Kidney epithelial cell (primary cell): ENCODE measurements at regions not wholly inside any gene's neighbourhood (a gene's known extent, or its start where the extent isn't known, plus 50 kb on each side); places are given as distances from the start of the nearest gene placed in this dataset.

Experiments used
- DNase-seq: peaks from one replicate; pipeline ENCODE4 v3.0.0-alpha.2; 2010; ENCODE audit warnings: low read depth
- H3K27me3 ChIP-seq: 2 replicates; pipeline ENCODE4 v1.6.0; 2011; ENCODE audit warnings: low read length; ENCODE audit not compliant: control insufficient read depth, insufficient read depth
- H3K36me3 ChIP-seq: 2 replicates; pipeline ENCODE4 v1.5.1; 2011; ENCODE audit warnings: low read length; ENCODE audit not compliant: control insufficient read depth, insufficient read depth
- H3K4me3 ChIP-seq: 2 replicates; pipeline ENCODE4 v1.5.1; 2011; ENCODE audit warnings: low read depth, mild to moderate bottlenecking, control low read depth, low read length
- TF ChIP-seq, protein P1 (sequence below): IDR thresholded peaks from 2 replicates; pipeline ENCODE4 v1.5.1; 2011; ENCODE audit warnings: mild to moderate bottlenecking, moderate library complexity, low read length, control low read depth, inconsistent platforms; ENCODE audit not compliant: insufficient read depth, poor library complexity, severe bottlenecking

DNA sequence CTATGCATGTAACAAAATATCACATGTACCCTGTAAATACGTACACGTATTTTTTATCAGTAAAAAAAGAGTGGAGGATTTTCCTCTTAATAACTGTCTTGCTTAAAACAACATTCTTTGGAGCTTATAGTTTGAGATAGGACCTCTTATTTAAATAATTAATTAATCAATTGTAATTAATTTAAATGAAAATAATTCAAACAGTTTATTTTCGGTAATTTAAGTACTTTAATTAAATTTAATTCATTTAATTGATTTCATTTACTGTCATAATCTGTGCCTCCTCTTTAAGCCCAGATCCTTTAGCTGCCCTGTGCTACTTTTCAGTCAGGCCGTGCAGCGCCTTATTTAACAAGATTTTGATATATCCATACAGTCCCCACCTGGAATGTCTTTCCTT lies 427.0 kb downstream of the HLX start:
- no peaks in the 10 kb centered on the region for H3K27me3 ChIP-seq
- no peaks in the 10 kb centered on the region for H3K36me3 ChIP-seq
- DNase-seq = no peak
- TF ChIP-seq, protein P1, sequence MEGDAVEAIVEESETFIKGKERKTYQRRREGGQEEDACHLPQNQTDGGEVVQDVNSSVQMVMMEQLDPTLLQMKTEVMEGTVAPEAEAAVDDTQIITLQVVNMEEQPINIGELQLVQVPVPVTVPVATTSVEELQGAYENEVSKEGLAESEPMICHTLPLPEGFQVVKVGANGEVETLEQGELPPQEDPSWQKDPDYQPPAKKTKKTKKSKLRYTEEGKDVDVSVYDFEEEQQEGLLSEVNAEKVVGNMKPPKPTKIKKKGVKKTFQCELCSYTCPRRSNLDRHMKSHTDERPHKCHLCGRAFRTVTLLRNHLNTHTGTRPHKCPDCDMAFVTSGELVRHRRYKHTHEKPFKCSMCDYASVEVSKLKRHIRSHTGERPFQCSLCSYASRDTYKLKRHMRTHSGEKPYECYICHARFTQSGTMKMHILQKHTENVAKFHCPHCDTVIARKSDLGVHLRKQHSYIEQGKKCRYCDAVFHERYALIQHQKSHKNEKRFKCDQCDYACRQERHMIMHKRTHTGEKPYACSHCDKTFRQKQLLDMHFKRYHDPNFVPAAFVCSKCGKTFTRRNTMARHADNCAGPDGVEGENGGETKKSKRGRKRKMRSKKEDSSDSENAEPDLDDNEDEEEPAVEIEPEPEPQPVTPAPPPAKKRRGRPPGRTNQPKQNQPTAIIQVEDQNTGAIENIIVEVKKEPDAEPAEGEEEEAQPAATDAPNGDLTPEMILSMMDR = no peak
- H3K4me3 ChIP-seq = no peak overlapping the region

DNA sequence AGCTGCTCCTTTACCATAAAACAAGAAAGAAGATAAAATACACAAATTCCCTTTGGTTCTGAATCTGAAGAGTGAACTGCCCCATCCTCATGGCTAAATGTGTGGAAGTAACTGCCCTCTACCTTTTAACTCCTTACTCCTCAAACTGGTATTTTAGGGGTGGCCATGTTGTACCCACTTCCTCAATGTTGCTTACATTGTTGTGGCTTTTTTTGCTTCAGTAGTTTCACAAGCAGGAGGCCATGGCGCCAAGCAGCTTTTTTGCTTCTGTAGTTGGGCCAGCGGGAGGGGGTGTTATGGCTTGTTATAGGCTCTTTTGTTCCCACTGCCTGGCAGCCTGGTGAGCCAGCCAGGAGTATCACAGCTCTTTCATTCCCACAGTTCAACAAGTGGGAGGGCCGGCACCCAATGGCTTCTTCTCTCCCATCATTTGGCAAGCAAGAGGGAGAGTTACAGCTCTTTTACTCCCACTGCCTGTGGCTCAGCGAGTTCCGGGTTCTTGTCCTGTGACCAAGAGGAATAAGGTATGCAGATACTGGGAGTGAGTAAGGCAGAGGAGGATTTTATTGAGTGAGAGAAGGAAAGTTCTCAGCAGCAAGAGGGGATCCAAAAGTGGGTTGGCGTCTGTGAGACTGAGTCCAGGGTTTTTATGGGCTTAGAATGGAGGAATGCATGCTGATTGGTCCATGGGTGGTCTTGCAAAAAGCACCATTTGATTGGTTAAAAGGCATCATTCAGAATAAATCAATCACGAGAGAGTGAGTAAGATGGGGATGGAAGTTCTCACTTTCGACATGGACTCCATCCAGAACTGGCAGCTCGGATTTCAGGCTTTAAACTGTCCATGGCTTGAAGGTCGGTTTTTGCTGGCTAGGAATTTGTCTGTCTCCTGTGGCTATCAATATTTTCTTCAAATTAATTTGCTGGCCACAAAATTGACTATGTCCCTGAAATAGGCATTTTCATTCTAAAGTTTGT lies 429.6 kb downstream of the HLX start:
- Histone ChIP-seq H3K36me3 (no peaks in the 10 kb centered on the region), H3K27me3 (no peaks in the 10 kb centered on the region), H3K4me3 (no peak overlapping the region)
- DNase-seq = no peak
- TF ChIP-seq, protein P1 = no peak

DNA sequence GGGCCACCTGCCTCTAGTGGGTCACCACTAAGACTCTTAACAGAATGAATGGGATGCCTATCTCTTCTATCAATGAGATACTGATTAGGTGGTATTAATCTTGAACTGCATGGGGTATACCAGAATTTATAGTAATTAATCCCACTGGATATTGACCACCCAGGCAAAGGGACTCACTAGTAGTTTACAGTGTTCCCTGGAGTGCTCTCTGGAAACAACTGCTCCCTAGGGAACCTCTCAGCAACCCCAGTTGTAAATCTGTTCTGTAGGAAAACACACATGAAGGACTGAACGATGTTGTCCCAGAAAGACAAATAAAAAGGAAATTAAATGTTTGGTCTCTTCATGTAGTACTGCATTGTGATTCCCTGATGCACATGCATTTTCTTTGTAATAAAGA lies 430.5 kb downstream of the HLX start:
- H3K36me3 ChIP-seq = no peaks in the 10 kb centered on the region
- TF ChIP-seq, protein P1 = no peak
- no peaks in the 10 kb centered on the region for H3K27me3 ChIP-seq
- no peak for DNase-seq
- no peak overlapping the region for H3K4me3 ChIP-seq

DNA sequence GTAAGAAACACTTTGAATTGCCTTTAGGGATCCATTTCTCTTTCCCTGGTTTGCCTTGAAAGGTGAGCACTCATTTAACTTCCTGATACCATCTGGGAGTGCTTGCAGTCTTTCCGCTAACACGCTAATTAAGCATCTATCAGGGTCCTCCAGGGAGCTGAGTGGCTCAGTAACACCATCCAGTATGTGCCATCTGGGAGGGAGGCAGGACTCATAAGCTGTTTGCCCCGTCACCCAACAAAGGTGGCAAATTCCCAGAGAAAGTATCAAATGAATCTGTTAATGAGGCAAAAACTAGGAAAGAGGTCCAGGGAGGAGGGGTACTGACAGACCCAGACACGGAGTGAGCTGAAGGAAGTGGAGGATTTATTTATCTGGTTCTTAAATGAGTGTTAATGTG lies 430.9 kb downstream of the HLX start:
- TF ChIP-seq, protein P1 = no peak
- H3K27me3 ChIP-seq = no peaks in the 10 kb centered on the region
- H3K36me3 ChIP-seq = no peaks in the 10 kb centered on the region
- DNase-seq = no peak
- no peak overlapping the region for H3K4me3 ChIP-seq

DNA sequence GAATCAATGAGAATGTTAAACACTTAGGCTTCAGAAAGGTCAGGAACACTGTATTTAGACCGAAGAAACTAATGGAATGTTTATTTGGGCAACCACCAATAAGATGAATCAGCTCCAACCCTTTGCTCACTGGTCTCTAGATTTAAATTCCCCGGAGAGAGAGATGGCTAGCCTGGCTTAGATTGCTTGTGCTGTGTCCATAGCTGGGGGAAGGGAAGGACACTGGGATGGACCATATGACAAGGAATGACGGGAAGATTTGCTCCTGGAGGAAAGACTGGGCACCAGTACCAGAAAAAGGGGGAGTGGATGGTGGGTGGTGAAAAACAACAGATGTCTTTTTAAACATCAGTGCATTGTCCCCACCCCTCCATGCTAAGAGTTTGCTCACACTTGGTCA lies 426.6 kb downstream of the DUSP10 start:
- Histone ChIP-seq H3K4me3 (no peak overlapping the region), H3K36me3 (no peaks in the 10 kb centered on the region), H3K27me3 (no peaks in the 10 kb centered on the region)
- no peak for DNase-seq
- TF ChIP-seq, protein P1 = no peak
